GM12874 (cell line): ENCODE measurements at regions not wholly inside any gene's neighbourhood (a gene's known extent, or its start where the extent isn't known, plus 50 kb on each side); places are given as distances from the start of the nearest gene placed in this dataset.

Source experiments
- TF ChIP-seq, protein P1 (sequence below): IDR thresholded peaks from 2 replicates; pipeline ENCODE4 v1.5.1; 2011; ENCODE audit warnings: low read depth, mild to moderate bottlenecking, control low read depth, low read length, moderate library complexity; ENCODE audit not compliant: insufficient read depth

DNA sequence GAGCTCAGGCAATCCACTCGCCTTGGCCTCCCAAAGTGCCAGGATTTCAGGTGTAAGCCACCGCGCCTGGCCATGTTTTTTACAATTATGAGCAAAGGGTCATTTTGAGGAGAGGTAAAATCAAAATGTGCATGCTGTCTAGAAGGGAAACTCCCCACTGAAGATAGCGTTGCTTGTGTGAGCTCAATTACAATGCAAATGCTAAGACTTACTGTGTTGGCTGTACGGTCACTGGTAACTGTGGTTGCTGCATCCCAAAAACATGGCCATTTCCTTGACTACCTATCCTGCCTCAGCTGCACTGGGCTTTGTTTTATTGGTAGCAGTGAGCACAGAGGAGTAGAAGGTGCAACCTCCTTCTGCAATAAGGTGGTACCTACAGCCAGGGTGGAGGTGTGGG is 77.4 kb upstream of the SPATA31E1 start:
- TF ChIP-seq, protein P1, sequence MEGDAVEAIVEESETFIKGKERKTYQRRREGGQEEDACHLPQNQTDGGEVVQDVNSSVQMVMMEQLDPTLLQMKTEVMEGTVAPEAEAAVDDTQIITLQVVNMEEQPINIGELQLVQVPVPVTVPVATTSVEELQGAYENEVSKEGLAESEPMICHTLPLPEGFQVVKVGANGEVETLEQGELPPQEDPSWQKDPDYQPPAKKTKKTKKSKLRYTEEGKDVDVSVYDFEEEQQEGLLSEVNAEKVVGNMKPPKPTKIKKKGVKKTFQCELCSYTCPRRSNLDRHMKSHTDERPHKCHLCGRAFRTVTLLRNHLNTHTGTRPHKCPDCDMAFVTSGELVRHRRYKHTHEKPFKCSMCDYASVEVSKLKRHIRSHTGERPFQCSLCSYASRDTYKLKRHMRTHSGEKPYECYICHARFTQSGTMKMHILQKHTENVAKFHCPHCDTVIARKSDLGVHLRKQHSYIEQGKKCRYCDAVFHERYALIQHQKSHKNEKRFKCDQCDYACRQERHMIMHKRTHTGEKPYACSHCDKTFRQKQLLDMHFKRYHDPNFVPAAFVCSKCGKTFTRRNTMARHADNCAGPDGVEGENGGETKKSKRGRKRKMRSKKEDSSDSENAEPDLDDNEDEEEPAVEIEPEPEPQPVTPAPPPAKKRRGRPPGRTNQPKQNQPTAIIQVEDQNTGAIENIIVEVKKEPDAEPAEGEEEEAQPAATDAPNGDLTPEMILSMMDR: no peak

DNA sequence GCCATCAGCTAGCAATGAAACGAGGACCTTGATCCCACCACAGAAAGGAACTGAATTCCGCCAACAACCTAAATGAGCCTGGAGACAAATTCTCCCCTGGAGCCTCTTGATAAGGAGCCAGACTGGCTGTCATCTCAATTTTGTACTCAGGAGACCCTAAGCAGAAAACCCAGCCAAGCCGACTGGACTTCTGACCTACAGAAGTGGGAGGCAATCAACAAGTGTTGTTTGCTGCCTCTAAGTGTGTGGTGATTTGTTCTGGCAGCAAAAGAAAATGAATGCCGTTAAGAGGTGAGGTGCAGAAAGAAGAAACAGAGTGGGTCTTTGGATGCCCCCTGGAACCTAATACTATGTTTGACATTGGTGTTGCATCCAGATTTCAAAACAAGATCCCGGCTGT is 72.7 kb upstream of the SPATA31E1 start:
- TF ChIP-seq, protein P1: no peak

DNA sequence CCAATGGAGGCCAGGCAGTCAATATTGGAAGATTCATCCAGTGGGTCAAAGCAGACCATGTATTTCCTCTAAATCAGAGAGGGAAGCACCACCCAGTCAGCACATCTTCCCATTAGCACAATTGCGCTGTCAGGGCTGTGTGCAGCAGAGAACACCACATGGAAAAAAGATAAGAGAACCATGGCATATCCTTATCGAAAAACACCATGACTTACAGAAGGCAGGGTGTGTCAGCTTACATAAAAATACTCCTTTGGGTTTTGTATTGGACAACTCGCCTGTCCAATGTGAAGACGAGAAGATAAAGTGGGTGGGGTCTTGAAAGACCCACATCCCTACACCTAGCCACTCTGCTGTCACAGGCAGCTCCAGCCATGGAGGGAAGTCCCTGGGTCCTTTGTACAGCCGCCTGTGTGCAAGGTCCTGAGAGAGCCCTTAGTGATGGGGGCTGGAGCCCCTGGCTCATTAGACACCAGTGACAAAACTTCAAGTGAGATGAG is 71.9 kb upstream of the SPATA31E1 start:
- TF ChIP-seq, protein P1: no peak

DNA sequence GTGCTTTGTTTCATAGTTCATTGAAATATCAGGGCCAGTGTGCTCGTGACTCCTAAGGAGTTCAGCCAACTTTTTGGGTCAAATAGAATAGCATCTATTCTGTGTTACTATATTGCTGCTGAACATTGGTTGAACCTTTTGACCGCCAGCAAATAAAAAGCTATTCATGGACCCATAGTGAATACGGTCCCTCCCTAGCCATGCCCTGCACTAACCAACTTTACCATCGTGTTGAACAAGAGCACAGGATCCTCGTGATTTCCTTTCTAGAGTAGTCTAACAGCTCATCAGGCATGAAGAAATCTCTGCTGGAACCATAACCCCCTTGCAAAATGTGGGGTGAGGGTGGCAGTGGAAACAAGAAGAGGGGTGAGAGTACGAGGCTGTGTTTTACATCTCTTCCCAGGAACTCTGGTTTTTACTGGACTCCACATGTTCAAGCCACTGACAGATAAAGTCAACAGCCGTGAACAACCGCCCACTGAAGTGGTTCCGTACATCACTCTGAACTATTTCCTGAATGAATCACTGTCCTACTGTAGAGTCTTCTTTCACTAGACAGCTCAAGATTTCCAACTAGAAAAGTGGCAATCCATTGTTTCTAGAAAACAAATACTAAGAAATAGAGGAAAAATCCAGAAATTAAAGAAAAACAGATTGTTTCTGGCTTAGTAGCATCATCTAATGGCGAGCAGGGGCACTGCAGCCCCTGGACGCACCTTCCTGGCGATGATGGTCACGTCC is 70.1 kb upstream of the SPATA31E1 start:
- TF ChIP-seq, protein P1: peak; percentile 86

DNA sequence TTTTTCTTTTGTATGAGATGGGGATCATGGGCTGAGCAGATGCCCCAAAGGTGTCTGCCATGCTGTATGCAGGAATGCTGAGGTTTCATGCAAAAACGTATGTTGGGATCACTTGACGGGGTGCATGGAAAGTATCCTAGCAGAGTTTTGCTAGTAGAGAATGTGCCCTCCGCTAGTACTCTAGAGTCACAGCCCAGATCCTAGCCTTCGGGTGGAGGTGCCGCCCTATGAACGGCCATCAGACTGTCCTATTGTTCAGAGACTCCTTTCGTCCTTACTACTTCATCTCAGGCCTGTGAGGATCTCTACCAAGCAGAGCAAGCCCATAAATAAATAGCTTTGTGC is 69.6 kb upstream of the SPATA31E1 start:
- TF ChIP-seq, protein P1: no peak

DNA sequence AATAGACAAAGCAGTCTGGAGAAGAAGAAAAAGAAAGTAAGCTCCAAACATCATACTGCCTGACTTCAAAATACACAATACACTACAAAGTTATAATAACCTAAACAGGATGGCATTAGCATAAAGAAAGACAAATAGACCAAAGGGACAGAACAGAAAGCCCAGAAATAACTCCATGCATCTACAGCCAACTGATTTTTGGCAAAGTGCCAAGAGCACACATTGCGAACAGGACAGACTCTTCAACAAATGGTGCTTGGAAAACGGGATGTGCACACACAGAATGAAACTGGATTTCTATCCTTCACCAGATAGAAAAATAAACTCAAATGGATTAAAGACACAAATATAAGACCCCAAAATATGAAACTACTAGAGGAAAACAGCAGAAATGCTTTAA is 66.6 kb upstream of the SPATA31E1 start:
- TF ChIP-seq, protein P1: no peak

DNA sequence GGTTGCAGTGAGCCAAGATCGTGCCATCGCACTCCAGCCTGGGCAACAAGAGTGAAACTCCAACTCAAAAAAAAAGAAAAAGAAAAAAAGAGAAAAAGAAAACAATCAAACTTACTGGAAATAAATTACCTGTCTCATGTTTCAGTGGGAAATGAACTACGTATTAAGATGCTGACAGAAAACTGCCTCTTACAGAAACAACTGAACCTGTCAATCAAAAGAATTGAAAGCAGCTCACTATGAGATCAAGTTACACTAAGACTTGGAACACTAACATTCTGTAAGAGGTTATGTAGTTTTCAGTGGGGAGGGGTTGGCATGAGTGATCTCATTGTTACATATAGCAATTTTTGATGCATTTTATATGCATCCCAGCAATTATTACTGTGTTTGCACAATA is 64.4 kb upstream of the SPATA31E1 start:
- TF ChIP-seq, protein P1: no peak
